Vagina (tissue), 2 donors: ENCODE measurements at regions not wholly inside any gene's neighbourhood (a gene's known extent, or its start where the extent isn't known, plus 50 kb on each side); places are given as distances from the start of the nearest gene placed in this dataset.

ENCODE experiments used
- CTCF ChIP-seq, 3 experiments: fragments of 450-650 bp in 2 of 3; fragments of 200-600 bp in 1 of 3; sonication (generic) in 1 of 3; IDR thresholded peaks; one replicate each; pipeline ENCODE4 v1.5.1; 2017 to 2019; ENCODE audit warnings: antibody characterized with exemption in 3 of 3, mild to moderate bottlenecking in 2 of 3, moderate library complexity in 2 of 3
- POLR2A ChIP-seq, 2 donors: fragments of 450-650 bp; IDR thresholded peaks; one replicate each; pipeline ENCODE4 v1.6.1; 2017; ENCODE audit warnings: antibody characterized with exemption in 2 of 2, mild to moderate bottlenecking in 2 of 2, moderate library complexity in 2 of 2
- POLR2AphosphoS5 ChIP-seq, 2 donors: sonication (generic); formaldehyde crosslinking; IDR thresholded peaks; one replicate each; pipeline ENCODE4 v1.9.0; 2017; ENCODE audit warnings: antibody characterized with exemption in 2 of 2, mild to moderate bottlenecking in 2 of 2, low read depth in 1 of 2; ENCODE audit not compliant: insufficient read depth in 1 of 2

DNA sequence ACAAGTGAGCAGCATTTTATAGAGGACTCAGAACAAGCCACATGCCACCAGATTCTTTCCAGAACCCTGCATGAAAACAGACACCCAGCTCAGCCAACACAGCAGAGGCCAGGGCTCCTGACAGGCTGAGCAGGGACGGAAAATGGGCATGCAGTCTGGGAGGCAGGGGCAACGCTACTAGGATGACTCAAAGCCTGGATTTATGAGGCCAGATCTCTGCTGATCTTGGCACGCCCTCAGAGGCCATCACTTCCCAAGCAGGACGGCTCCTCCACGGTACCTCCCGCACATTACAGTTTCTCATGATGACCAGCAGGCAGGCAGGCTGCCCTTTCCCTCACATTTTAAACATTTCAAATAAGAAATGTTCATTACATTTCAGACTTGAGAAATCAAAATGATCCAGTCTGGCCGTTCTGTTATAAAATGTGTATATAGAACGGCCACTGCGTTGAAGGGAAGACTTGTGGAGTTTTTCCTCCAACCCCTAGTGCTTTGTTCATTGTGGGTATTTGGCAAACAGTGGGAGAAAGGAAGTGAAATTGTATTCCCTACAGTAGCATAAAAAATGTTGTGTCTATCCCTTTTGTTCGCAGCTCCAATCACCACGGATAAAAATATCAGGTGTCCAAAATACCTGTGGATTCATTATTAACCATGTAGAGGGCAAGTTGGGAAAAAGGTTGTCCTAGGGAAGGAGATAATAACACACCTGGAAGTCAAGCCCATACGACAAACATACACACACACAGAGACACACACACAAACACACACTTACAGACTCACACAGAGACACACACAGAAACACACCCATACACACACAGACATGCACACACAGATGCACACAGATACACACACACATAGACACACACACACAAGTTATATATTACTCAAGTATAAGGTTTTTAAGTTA lies 64.8 kb upstream of the ADAMTS18 start:
- no peak for TF ChIP-seq CTCF (IDR thresholded peaks at IDR 0.05)
- no peak for TF ChIP-seq POLR2AphosphoS5 (IDR thresholded peaks at IDR 0.05; ENCODE audit: insufficient read depth in 1 of 2, low read depth in 1 of 2)
- TF ChIP-seq POLR2A (IDR thresholded peaks at IDR 0.05) = no peak
